Fibroblast of villous mesenchyme (primary cell): ENCODE measurements at regions not wholly inside any gene's neighbourhood (a gene's known extent, or its start where the extent isn't known, plus 50 kb on each side); places are given as distances from the start of the nearest gene placed in this dataset.

Experiments
- DNase-seq: peaks from one replicate; pipeline ENCODE4 v3.0.0-alpha.2; 2010; ENCODE audit warnings: low read depth
- H3K4me3 ChIP-seq: 2 replicates; pipeline ENCODE4 v1.5.1; 2011; ENCODE audit warnings: low read depth, mild to moderate bottlenecking, low read length
- TF ChIP-seq, protein P1 (sequence below): IDR thresholded peaks from 2 replicates; pipeline ENCODE4 v1.5.1; 2012; ENCODE audit warnings: low read depth, mild to moderate bottlenecking, low read length; ENCODE audit not compliant: insufficient read depth

GRCh38 chr21:38725196-38726157, 80.3 kb upstream of the ETS2 start:
- H3K4me3 ChIP-seq = no peak overlapping the region
- no peak for DNase-seq
- TF ChIP-seq, protein P1, sequence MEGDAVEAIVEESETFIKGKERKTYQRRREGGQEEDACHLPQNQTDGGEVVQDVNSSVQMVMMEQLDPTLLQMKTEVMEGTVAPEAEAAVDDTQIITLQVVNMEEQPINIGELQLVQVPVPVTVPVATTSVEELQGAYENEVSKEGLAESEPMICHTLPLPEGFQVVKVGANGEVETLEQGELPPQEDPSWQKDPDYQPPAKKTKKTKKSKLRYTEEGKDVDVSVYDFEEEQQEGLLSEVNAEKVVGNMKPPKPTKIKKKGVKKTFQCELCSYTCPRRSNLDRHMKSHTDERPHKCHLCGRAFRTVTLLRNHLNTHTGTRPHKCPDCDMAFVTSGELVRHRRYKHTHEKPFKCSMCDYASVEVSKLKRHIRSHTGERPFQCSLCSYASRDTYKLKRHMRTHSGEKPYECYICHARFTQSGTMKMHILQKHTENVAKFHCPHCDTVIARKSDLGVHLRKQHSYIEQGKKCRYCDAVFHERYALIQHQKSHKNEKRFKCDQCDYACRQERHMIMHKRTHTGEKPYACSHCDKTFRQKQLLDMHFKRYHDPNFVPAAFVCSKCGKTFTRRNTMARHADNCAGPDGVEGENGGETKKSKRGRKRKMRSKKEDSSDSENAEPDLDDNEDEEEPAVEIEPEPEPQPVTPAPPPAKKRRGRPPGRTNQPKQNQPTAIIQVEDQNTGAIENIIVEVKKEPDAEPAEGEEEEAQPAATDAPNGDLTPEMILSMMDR = no peak

DNA sequence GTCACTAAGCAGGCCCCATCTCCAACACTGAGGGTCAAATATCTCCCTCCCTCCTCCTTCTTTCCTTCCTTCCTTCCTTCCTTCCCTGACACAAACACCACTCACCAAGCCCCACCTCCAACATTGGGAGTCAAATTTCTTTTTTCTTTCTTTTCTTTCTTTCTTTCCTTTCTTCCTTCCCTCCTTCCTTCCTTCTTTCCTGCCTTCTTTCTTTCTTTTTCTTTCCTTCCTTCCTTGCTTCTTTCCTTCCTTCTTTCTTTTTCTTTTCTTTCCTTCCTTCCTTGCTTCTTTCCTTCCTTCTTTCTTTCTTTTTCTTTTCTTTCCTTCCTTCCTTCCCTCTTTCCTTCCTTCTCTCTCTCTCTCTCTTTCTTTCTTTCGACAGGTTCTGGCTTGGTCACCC, 79.2 kb upstream of the ETS2 start:
- no peak for DNase-seq
- H3K4me3 ChIP-seq = no peak overlapping the region
- TF ChIP-seq, protein P1 = no peak

GRCh38 chr21:38729291-38729690, 76.4 kb upstream of the ETS2 start:
- no peak for DNase-seq
- no peak overlapping the region for H3K4me3 ChIP-seq
- TF ChIP-seq, protein P1 = no peak

GRCh38 chr21:38729754-38730379, 75.9 kb upstream of the ETS2 start:
- no peak overlapping the region for H3K4me3 ChIP-seq
- TF ChIP-seq, protein P1 = no peak
- DNase-seq = no peak

DNA sequence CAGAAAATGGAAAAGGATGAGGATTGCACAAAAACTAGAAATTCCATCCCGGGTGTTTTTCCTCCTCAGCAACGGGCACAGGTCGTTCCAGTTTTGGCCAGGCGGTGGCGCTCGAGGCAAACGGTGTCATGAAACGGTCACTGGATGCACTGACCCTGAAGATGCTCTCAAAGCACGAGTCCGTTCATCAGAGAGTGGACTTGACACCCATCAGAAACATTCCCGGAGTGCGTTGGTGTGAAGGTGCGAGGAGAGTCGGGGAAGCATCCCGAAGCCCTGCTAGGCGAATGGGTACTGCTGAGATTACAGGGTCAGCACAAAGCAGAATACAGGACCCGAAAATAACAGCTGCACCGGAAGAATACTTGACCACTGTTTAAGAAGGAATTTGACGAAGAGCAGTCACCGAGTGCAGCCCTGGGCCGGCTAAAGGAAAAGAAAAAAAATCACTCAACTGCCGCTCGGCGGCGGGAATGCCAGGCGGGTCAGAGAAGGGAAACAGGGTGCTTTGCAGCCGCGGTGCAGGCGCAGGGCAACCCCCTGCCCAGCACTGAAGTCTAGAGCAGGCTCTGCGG, 71.7 kb upstream of the ETS2 start:
- peak overlapping the region; percentile 41 for H3K4me3 ChIP-seq
- TF ChIP-seq, protein P1 = peak; percentile 91
- DNase-seq = peak; percentile 90

DNA sequence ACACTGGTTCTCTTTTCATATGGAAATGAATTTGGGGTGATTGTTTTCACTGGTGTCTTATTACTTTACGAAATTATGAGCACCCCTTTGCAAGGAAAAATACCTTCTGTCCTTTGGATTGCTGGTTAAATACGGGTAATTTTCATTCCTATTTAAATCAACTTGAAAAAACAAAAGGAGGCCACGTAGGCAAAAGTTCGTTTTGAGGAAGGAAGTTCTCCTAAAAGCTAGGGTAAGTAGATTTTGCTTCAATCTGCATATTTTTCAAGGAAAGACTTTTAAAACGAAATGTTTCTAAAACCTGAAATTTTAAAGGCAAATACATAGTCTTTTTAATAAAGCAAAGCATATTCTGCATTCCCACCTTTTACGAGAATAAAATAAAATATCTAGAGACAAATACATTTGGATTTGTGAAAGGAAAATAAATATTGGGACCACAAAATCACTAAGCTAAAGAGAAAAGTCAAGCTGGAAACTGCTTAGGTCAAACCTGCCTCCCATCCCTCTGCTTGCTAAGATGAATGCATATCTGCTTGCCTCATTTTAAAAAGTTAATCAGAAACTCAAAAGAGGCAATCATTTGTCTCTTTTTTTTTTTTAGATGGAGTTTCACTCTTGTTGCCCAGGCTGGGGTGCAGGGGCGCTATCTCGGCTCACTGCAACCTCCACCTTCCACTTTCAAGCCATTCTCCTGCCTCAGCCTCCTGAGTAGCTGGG, 70.9 kb upstream of the ETS2 start:
- H3K4me3 ChIP-seq = no peak overlapping the region
- DNase-seq = no peak
- TF ChIP-seq, protein P1 = no peak
